ENCODE measurements at regions not wholly inside any gene's neighbourhood (a gene's known extent, or its start where the extent isn't known, plus 50 kb on each side); places are given as distances from the start of the nearest gene placed in this dataset.

GRCh38 chr20:20835897-20836296 lies 123.5 kb upstream of the RALGAPA2 start:
- TF ChIP-seq CTCF (IDR thresholded peaks at IDR 0.05 in 4 of 5, conservative IDR thresholded peaks at IDR 0.05 in 1 of 5) (no peak), POLR2A (IDR thresholded peaks at IDR 0.05) (no peak)
